GM21723 (cell line): ENCODE measurements at regions not wholly inside any gene's neighbourhood (a gene's known extent, or its start where the extent isn't known, plus 50 kb on each side); places are given as distances from the start of the nearest gene placed in this dataset.
"Not testable (repeated sequence)": the region's sequence is repeated elsewhere in the genome, so short reads cannot be mapped to it uniquely, and the experiment has no call there.

Experiments used
- ATAC-seq: cut with Tn5 transposase; IDR thresholded peaks from one replicate; pipeline ENCODE4 v1.9.1; 2021; ENCODE audit warnings: mild to moderate bottlenecking, moderate library complexity; ENCODE audit not compliant: unreplicated experiment

DNA sequence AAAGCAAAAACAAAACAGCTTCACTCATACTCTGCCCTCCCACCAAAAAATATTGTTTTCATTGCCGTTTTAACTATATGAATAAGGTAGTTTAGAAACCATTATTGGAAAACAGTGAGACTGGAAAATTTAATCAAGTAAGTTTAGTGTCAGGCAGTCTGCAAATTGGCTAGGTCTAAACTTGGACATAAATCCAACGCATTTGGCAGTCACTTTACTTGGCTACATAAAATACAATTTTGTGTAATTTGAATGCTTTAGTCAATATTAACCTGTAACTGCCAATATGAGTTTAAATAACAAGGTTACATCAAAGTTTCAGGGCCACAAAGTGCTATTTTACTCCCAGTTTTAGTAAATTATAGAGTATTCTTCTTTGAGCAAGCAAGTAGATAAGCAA, 202.3 kb upstream of the SLC38A2 start:
- ATAC-seq = no peak

- no peak for ATAC-seq
Measured at GRCh38 chr12:46573347-46573658, 200.7 kb upstream of the SLC38A2 start.

GRCh38 chr12:46572644-46573346, 200.2 kb upstream of the SLC38A2 start:
- no peak for ATAC-seq

DNA sequence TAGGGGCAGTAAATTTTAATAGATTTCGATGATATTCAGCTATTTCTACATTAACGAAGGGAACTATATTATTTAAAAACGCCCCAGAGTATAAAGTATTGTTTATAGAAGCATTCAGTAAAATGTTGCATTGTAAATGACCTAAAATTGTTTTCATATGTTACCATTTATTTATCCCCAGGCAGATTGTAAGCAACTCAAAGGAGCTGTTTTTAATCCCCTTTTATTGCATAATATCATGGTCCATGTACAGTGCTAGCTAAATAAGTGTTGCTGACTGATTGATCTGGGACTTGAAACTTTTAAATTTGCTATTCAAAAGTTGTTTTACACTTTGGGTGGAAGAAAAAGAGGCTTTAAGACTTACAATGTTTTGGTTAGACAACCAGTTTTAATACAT, 199.0 kb upstream of the SLC38A2 start:
- ATAC-seq = no peak

- no peak for ATAC-seq
Measured at GRCh38 chr12:46569826-46570439, 197.4 kb upstream of the SLC38A2 start.

DNA sequence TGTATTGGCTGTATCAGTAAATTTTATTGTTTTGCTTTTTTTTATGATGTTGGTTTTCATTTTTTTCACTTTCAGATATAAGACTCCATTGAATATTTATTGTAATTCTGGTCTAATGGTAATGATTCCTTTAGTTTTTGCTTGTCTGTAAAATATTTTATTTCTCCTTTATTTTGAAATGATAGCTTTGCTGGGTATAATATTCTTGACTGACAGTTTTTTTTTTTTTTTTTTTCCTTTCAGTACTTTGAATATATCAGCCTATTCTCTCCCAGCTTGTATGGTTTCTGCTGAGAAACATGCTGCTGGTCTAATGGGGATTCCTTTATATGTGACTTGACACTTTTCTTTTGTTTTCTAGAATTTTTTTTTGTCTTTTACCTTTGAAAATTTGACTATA, 195.1 kb upstream of the SLC38A2 start:
- ATAC-seq = no peak

GRCh38 chr12:46562625-46563225, 190.2 kb upstream of the SLC38A2 start:
- ATAC-seq = no peak

DNA sequence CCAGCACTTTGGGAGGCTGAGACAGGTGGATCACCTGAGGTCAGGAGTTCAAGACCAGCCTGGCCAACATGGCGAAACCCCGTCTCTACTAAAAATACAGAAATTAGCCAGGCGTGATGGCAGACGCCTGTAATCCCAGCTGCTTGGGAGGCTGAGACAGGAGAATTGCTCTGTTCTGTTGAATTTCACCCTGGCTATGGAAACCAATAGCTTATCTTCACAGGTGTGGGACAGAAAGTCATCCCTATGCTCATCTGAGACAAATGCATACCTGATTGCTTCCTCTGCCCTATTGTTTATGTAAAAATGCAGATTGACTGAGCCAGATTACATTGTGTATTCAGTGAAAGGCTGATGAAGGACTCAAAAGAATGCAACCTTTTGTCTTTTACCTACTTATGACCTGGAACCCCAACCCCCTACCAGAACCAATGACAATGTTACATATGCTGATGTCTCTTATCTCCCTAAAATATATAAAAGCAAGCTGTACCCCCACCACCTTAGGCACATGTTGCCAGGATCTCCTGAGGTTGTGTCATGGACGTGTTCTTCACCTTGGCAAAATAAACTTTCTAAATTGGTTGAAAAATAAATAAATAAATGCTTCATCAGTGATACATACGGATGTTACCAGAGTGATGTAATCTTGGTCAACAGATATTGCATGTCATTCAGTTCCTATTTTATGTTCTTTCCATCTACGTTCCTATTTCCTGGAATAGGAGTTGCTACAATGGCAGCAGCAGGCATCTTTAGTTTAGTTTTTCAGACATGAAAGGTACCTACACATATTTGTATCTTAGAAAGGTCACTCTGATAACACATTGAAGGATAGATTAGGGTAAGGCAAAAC, 189.4 kb upstream of the SLC38A2 start:
- not testable (repeated sequence) for ATAC-seq

- no peak for ATAC-seq
Measured at GRCh38 chr12:46560874-46561273, 188.3 kb upstream of the SLC38A2 start.

- ATAC-seq = no peak
Measured at GRCh38 chr12:46560089-46560488, 187.5 kb upstream of the SLC38A2 start.

DNA sequence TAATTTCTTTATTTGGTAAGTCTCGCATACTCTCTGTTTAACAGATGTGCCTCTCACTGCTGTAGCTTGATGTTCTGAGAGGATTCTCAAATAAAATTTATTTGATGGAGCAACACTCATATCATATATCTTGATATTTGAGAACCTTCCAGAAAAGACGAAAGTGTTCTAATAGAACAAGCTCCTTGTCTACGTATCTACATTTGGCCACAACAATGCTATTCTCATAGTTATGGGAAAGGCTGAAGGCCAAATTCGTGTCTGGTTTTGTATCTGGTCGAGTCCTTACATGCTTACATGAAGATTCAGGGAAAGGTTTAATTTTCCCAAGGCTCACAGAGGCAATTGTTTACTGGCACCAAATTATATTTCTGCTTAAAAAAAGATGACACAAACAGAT, 186.7 kb upstream of the SLC38A2 start:
- ATAC-seq = no peak

DNA sequence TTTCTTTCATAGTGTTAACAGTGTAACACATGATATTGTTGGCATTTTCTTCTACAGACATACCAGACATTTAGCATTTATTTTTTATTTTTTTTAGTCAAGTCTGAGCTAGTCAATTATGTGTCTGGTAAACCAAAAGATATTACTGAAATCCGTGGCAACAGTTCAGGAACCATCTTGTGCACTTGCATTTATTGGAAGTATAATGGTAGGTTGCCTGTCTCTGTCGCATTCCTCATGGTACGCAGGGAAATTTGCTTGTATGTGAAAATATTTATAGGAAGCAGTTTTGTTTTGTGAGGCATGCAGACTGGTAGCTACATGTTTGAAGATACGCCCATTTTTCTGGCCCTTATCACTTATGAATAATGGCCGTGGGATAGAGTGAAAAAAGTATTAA, 186.1 kb upstream of the SLC38A2 start:
- no peak for ATAC-seq

DNA sequence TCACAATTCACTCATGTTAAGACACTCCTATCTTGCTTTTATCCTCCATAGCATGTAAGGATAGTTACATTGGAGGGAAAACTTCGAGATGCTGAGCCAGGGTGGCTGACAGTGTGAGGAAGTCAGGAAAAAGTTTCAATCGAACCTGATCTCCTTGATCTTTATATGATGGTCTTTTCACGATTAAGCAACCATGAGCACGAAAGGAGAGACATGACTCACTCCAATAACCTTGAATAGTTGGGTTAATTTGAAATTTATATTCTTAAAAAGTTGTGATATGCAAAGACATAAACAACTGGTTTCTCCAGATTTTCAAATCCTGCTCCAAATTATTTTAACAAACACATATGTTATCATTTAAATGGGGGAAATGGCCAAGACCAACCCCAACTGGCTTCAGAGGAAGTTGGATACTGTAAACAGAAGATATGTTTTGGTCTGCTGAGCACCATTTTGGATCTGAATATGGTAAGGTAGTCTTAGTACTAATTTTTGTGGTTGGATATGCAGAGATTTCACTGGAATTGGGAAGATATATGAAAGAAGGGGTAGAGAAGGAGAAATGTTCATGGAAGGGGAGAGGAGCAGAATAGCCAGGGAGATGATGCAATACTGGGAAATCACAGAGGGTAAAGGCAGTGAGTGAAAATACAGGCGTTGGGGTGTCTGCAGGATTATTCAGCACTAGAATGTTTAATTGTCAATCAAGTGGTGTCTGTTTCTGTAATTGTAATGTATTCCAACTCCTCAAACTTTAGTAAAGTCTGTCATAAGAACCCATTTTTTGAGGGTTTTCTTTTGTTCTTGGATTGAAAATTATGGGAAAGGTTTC, 185.2 kb upstream of the SLC38A2 start:
- ATAC-seq = no peak

- no peak for ATAC-seq
Measured at GRCh38 chr12:46556819-46557524, 184.4 kb upstream of the SLC38A2 start.

DNA sequence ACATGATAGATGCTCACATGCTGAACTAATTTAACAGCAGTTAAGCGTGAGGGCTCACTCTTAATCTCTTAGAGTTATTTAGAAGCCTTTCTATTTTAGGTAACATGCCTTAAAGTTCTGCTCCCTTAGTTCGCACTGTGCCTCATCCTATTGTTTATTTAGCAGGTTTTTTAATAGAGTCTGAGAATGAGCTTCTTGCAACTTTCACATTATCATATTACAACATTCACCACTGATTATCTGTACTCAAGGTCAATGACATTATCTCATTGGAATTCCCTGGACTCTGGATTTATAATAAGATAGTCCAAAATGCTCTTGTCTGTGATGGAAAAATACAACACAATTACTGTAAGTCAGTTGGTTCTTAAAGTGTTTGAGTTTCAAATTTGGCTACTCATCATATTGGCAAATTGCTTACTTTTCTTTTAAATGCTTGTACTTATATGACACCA, 183.6 kb upstream of the SLC38A2 start:
- ATAC-seq = no peak

DNA sequence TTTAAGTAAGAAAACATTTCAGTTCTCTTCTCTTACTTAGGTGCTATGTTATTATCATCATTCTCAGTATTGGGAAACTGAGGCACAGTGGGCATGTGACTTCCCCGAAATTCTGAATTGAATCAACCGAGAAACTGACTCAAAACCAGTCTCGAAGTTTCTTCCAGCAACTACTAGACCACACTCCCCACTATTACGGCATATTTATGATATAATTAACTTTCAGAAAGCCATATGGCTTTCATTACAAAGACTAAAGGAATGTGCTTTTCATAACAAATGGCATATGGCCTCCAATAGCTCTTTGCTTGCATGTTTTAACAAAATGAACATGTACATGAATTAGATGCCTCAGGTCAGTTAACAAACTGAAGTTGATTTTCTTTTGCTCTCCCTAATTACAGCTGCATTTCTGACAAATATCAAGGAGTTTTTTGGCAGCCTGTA, 182.9 kb upstream of the SLC38A2 start:
- ATAC-seq = no peak

- ATAC-seq = no peak
Measured at GRCh38 chr12:46554460-46554859, 181.9 kb upstream of the SLC38A2 start.

- ATAC-seq = no peak
Measured at GRCh38 chr12:46553911-46554310, 181.3 kb upstream of the SLC38A2 start.

GRCh38 chr12:46553266-46553665, 180.7 kb upstream of the SLC38A2 start:
- no peak for ATAC-seq

DNA sequence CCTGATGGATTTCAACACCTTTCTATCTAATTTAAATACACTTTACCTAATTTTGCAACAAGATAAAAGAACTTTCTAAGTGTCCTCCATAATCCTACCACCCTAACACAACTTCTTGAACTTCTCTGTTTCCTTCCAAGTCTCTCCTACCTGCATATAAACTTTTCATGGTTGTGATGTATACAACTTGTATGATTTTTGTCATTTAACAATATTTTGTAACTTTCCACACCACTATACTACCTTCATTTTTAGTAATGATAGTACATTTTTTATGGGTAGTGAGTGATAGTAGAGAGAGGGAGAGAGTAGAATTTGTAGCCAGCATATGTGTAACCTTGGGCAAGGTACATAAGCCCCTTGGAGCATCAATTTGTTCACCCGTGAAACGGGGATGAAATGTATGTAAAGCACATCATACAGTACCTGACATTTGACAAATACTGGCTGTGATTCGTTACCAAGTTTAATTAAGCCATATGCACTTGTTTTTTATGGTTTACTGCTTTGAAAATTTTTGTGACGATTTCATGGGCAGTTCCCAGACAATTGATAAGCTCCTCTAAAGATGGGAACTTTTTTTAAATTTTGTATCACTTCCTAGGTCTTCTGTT, 177.8 kb upstream of the SLC38A2 start:
- no peak for ATAC-seq
